ENCODE measurements at regions not wholly inside any gene's neighbourhood (a gene's known extent, or its start where the extent isn't known, plus 50 kb on each side); places are given as distances from the start of the nearest gene placed in this dataset.
"Not testable (repeated sequence)": the region's sequence is repeated elsewhere in the genome, so short reads cannot be mapped to it uniquely, and the experiment has no call there.

GRCh38 chr3:75894234-75894633 lies 108.9 kb upstream of the ZNF717 start:
- no peak for TF ChIP-seq GLIS3 (CRISPR knock-in tag; IDR thresholded peaks at IDR 0.05)
- TF ChIP-seq TSHZ2 (CRISPR knock-in tag; IDR thresholded peaks at IDR 0.05), result no peak
- TF ChIP-seq ARNTL (CRISPR knock-in tag; IDR thresholded peaks at IDR 0.05; ENCODE audit: borderline replicate concordance, low read depth), result no peak
- TF ChIP-seq TCF4 (CRISPR knock-in tag; IDR thresholded peaks at IDR 0.05; ENCODE audit: borderline replicate concordance), result no peak
- no peak for TF ChIP-seq OSR1 (CRISPR knock-in tag; IDR thresholded peaks at IDR 0.05)
- no peak for TF ChIP-seq BACH2 (CRISPR knock-in tag; IDR thresholded peaks at IDR 0.05; ENCODE audit: borderline replicate concordance)
- TF ChIP-seq TOX (CRISPR knock-in tag; IDR thresholded peaks at IDR 0.05; ENCODE audit: borderline replicate concordance), result no peak
- no peak for TF ChIP-seq ESRRG (CRISPR knock-in tag; IDR thresholded peaks at IDR 0.05)
- TF ChIP-seq, protein P1, sequence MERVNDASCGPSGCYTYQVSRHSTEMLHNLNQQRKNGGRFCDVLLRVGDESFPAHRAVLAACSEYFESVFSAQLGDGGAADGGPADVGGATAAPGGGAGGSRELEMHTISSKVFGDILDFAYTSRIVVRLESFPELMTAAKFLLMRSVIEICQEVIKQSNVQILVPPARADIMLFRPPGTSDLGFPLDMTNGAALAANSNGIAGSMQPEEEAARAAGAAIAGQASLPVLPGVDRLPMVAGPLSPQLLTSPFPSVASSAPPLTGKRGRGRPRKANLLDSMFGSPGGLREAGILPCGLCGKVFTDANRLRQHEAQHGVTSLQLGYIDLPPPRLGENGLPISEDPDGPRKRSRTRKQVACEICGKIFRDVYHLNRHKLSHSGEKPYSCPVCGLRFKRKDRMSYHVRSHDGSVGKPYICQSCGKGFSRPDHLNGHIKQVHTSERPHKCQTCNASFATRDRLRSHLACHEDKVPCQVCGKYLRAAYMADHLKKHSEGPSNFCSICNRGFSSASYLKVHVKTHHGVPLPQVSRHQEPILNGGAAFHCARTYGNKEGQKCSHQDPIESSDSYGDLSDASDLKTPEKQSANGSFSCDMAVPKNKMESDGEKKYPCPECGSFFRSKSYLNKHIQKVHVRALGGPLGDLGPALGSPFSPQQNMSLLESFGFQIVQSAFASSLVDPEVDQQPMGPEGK (CRISPR knock-in tag; IDR thresholded peaks at IDR 0.05; ENCODE audit: borderline replicate concordance), result no peak
- no peak for TF ChIP-seq ZFP3 (CRISPR knock-in tag; IDR thresholded peaks at IDR 0.05)
- TF ChIP-seq ZFP30 (CRISPR knock-in tag; IDR thresholded peaks at IDR 0.05), result no peak
- no peak for TF ChIP-seq ZC3H10 (CRISPR knock-in tag; IDR thresholded peaks at IDR 0.05)
- no peak for TF ChIP-seq ZNF565 (CRISPR knock-in tag; conservative IDR thresholded peaks at IDR 0.05; ENCODE audit: low read depth)
- no peak for ATAC-seq

DNA sequence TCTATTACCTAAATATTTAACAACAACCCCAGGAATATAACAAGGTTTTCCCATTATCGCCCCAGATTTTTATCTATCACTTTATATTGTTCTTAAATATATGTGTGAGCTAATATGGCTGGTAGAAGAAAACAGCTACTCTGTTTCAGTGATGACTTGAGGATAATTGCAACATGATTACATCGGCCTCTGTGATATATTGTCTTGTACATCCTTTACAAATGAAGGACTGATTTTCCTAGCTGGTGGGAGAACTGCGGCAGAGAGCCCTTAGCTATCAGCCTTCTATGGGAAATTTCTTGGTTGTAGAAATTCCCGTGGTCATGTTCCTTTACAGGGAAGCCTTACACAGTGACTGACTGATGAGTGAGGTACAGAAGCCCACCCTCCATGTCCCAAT lies 110.9 kb upstream of the ZNF717 start:
- TF ChIP-seq ARNTL (CRISPR knock-in tag; IDR thresholded peaks at IDR 0.05; ENCODE audit: borderline replicate concordance, low read depth), result no peak
- TF ChIP-seq ZC3H10 (CRISPR knock-in tag; IDR thresholded peaks at IDR 0.05), result no peak
- TF ChIP-seq ESRRG (CRISPR knock-in tag; IDR thresholded peaks at IDR 0.05), result no peak
- TF ChIP-seq ZNF8 (CRISPR knock-in tag; IDR thresholded peaks at IDR 0.05), result no peak
- TF ChIP-seq OSR1 (CRISPR knock-in tag; IDR thresholded peaks at IDR 0.05), result no peak
- no peak for TF ChIP-seq CSDC2 (CRISPR knock-in tag; IDR thresholded peaks at IDR 0.05)
- no peak for ATAC-seq

GRCh38 chr3:75901446-75901845 lies 116.1 kb upstream of the ZNF717 start:
- not testable (repeated sequence) for ATAC-seq

GRCh38 chr3:75906555-75907112 lies 121.3 kb upstream of the ZNF717 start:
- no peak for TF ChIP-seq TSHZ2 (CRISPR knock-in tag; IDR thresholded peaks at IDR 0.05)
- no peak for TF ChIP-seq OSR1 (CRISPR knock-in tag; IDR thresholded peaks at IDR 0.05)
- TF ChIP-seq ZNF565 (CRISPR knock-in tag; conservative IDR thresholded peaks at IDR 0.05; ENCODE audit: low read depth), result no peak
- no peak for TF ChIP-seq ZC3H10 (CRISPR knock-in tag; IDR thresholded peaks at IDR 0.05)
- no peak for TF ChIP-seq ISL1 (CRISPR knock-in tag; IDR thresholded peaks at IDR 0.05)
- TF ChIP-seq BACH2 (CRISPR knock-in tag; IDR thresholded peaks at IDR 0.05; ENCODE audit: borderline replicate concordance), result no peak
- no peak for TF ChIP-seq CSRNP3 (CRISPR knock-in tag; IDR thresholded peaks at IDR 0.05)
- TF ChIP-seq, protein P2, sequence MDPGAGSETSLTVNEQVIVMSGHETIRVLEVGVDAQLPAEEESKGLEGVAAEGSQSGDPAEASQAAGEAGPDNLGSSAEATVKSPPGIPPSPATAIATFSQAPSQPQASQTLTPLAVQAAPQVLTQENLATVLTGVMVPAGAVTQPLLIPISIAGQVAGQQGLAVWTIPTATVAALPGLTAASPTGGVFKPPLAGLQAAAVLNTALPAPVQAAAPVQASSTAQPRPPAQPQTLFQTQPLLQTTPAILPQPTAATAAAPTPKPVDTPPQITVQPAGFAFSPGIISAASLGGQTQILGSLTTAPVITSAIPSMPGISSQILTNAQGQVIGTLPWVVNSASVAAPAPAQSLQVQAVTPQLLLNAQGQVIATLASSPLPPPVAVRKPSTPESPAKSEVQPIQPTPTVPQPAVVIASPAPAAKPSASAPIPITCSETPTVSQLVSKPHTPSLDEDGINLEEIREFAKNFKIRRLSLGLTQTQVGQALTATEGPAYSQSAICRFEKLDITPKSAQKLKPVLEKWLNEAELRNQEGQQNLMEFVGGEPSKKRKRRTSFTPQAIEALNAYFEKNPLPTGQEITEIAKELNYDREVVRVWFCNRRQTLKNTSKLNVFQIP (CRISPR knock-in tag; IDR thresholded peaks at IDR 0.05; ENCODE audit: borderline replicate concordance, low read depth), result no peak
- ATAC-seq, result peak; percentile 49; the same call in 2 of the 3 replicates

All from SK-N-SH treated with all-trans-retinoic acid at 6 μM for 48 hours (cell line).